ENCODE measurements at regions not wholly inside any gene's neighbourhood (a gene's known extent, or its start where the extent isn't known, plus 50 kb on each side); places are given as distances from the start of the nearest gene placed in this dataset.

DNA sequence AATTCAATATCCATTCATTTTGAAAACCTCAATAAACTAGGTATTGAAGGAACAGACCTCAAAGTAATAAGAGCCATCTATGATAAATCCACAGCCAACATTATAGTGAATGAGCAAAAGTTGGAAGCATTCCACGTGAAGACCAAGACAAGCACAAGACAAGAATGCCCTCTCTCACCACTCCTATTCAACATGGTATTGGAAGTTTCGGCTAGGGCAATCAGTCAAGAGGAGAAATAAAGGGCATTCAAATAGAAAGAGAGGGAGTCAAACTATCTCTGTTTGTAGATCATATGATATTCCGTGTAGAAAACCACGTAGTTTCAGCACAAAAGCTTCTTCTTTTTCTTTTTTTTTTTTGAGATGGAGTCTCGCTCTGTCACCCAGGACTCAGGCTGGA, 550.3 kb downstream of the FSCB start:
- Histone ChIP-seq H3K9me3 (no peaks in the 10 kb centered on the region), H3K4me3 (ENCODE audit: low read depth in 2 of 2, low read length in 1 of 2) (no peak overlapping the region), H4K20me1 (ENCODE audit: insufficient read depth) (no peaks in the 10 kb centered on the region), H2AFZ (ENCODE audit: low read depth) (no peak overlapping the region), H3K36me3 (replicated peaks in 1 of 2; ENCODE audit: control insufficient read depth in 1 of 2, insufficient read depth in 2 of 2, low read length in 1 of 2) (no peaks in the 10 kb centered on the region), H3K79me2 (ENCODE audit: insufficient read depth) (no peaks in the 10 kb centered on the region), H3F3A (replicated peaks; ENCODE audit: insufficient read depth) (no peaks in the 10 kb centered on the region), H3K27me3 (ENCODE audit: insufficient read depth) (no peaks in the 10 kb centered on the region), H3K4me1 (ENCODE audit: control insufficient read depth in 1 of 2, insufficient read depth in 2 of 2, low read depth in 1 of 2, low read length in 1 of 2) (no peaks in the 10 kb centered on the region), H3K4me2 (no peak overlapping the region), H3K27ac (ENCODE audit: low read depth in 2 of 2, low read length in 1 of 2) (no peak overlapping the region), H3K9me2 (no peaks in the 10 kb centered on the region), H3K9ac (no peak overlapping the region)
- ChIA-PET POLR2A (no interaction called here), CTCF (no interaction called here)
- DNase-seq = no peak
- whole genome bisulfite sequencing (ENCODE audit: low lambda C conversion rate) = 7% methylated on average over 5 of the region's 5 CpGs
- TF ChIP-seq, protein P1, sequence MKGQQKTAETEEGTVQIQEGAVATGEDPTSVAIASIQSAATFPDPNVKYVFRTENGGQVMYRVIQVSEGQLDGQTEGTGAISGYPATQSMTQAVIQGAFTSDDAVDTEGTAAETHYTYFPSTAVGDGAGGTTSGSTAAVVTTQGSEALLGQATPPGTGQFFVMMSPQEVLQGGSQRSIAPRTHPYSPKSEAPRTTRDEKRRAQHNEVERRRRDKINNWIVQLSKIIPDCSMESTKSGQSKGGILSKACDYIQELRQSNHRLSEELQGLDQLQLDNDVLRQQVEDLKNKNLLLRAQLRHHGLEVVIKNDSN (IDR thresholded peaks at IDR 0.05; ENCODE audit: borderline replicate concordance, low read depth) = no peak
- TF ChIP-seq, protein P2, sequence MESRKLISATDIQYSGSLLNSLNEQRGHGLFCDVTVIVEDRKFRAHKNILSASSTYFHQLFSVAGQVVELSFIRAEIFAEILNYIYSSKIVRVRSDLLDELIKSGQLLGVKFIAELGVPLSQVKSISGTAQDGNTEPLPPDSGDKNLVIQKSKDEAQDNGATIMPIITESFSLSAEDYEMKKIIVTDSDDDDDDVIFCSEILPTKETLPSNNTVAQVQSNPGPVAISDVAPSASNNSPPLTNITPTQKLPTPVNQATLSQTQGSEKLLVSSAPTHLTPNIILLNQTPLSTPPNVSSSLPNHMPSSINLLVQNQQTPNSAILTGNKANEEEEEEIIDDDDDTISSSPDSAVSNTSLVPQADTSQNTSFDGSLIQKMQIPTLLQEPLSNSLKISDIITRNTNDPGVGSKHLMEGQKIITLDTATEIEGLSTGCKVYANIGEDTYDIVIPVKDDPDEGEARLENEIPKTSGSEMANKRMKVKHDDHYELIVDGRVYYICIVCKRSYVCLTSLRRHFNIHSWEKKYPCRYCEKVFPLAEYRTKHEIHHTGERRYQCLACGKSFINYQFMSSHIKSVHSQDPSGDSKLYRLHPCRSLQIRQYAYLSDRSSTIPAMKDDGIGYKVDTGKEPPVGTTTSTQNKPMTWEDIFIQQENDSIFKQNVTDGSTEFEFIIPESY (IDR thresholded peaks at IDR 0.05; ENCODE audit: borderline replicate concordance, low read depth) = no peak
- TF ChIP-seq, protein P3, sequence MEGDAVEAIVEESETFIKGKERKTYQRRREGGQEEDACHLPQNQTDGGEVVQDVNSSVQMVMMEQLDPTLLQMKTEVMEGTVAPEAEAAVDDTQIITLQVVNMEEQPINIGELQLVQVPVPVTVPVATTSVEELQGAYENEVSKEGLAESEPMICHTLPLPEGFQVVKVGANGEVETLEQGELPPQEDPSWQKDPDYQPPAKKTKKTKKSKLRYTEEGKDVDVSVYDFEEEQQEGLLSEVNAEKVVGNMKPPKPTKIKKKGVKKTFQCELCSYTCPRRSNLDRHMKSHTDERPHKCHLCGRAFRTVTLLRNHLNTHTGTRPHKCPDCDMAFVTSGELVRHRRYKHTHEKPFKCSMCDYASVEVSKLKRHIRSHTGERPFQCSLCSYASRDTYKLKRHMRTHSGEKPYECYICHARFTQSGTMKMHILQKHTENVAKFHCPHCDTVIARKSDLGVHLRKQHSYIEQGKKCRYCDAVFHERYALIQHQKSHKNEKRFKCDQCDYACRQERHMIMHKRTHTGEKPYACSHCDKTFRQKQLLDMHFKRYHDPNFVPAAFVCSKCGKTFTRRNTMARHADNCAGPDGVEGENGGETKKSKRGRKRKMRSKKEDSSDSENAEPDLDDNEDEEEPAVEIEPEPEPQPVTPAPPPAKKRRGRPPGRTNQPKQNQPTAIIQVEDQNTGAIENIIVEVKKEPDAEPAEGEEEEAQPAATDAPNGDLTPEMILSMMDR (IDR thresholded peaks at IDR 0.05) = no peak
- no peak for TF ChIP-seq RXRA (IDR thresholded peaks at IDR 0.05; ENCODE audit: borderline replicate concordance, low read depth)

DNA sequence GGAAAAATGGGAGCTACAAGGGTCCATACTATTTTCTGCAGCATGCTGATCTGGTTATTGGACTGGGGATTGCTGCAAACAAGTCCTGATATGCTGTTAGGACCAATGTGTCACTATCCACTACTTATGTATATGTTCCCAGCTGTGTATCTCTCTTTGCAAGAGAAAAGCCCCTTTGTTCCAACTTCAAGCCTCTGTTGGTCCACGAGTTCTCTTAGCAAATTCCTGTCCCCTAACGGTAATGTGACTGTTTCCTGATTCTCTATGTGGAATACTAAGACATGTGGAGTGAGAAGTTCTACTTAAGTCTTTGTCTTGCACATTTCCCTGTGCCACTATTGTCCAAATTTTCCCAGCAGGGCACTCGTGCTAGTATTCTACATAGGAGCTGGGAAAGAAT, 557.7 kb downstream of the FSCB start:
- POLR2A ChIA-PET = no interaction called here
- H3K4me3 ChIP-seq (ENCODE audit: low read depth in 2 of 2, low read length in 1 of 2) = no peak overlapping the region
- CTCF ChIA-PET = no interaction called here
- no peaks in the 10 kb centered on the region for H3K9me2 ChIP-seq
- H3K4me1 ChIP-seq (ENCODE audit: control insufficient read depth in 1 of 2, insufficient read depth in 2 of 2, low read depth in 1 of 2, low read length in 1 of 2) = no peaks in the 10 kb centered on the region
- DNase-seq = no peak
- H3K9me3 ChIP-seq = no peaks in the 10 kb centered on the region
- WGBS (ENCODE audit: low lambda C conversion rate) = 0% methylated on average over 3 of the region's 3 CpGs
- H3K36me3 ChIP-seq (replicated peaks in 1 of 2; ENCODE audit: control insufficient read depth in 1 of 2, insufficient read depth in 2 of 2, low read length in 1 of 2) = no peaks in the 10 kb centered on the region
- no peaks in the 10 kb centered on the region for H3K27me3 ChIP-seq (ENCODE audit: insufficient read depth)
- TF ChIP-seq EZH2phosphoT487 (IDR thresholded peaks at IDR 0.05; ENCODE audit: borderline replicate concordance, low read depth) (no peak), NRF1 (IDR thresholded peaks at IDR 0.05; ENCODE audit: low read depth, low read length) (no peak), FOSL2 (IDR thresholded peaks at IDR 0.05; ENCODE audit: borderline replicate concordance, low read depth) (no peak), FOXJ3 (CRISPR knock-in tag; IDR thresholded peaks at IDR 0.05) (no peak), GABPA (IDR thresholded peaks at IDR 0.05; ENCODE audit: low read depth) (no peak), SMC3 (IDR thresholded peaks at IDR 0.05; ENCODE audit: low read depth, low read length) (no peak), ELF1 (IDR thresholded peaks at IDR 0.05) (no peak), TCF12 (IDR thresholded peaks at IDR 0.05) (no peak), MXI1 (IDR thresholded peaks at IDR 0.05; ENCODE audit: low read depth, low read length) (no peak), POLR2AphosphoS5 (IDR thresholded peaks at IDR 0.05; ENCODE audit: low read depth, low read length) (no peak), FOXM1 (IDR thresholded peaks at IDR 0.05; ENCODE audit: low read depth) (no peak), NFIC (IDR thresholded peaks at IDR 0.05; ENCODE audit: borderline replicate concordance) (no peak), MEF2A (IDR thresholded peaks at IDR 0.05; ENCODE audit: borderline replicate concordance, low read depth) (no peak), GATA2 (CRISPR knock-in tag; IDR thresholded peaks at IDR 0.05) (no peak), SIN3A (IDR thresholded peaks at IDR 0.05; ENCODE audit: borderline replicate concordance, low read depth, low read length) (no peak), JUND (IDR thresholded peaks at IDR 0.05) (no peak)
- TF ChIP-seq, protein P3 (IDR thresholded peaks at IDR 0.05) = no peak
- TF ChIP-seq, protein P4, sequence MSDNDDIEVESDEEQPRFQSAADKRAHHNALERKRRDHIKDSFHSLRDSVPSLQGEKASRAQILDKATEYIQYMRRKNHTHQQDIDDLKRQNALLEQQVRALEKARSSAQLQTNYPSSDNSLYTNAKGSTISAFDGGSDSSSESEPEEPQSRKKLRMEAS (IDR thresholded peaks at IDR 0.05; ENCODE audit: low read depth) = no peak
- no peaks in the 10 kb centered on the region for H3K79me2 ChIP-seq (ENCODE audit: insufficient read depth)
- no peaks in the 10 kb centered on the region for H4K20me1 ChIP-seq (ENCODE audit: insufficient read depth)
- no peak overlapping the region for H2AFZ ChIP-seq (ENCODE audit: low read depth)
- no peaks in the 10 kb centered on the region for H3F3A ChIP-seq (replicated peaks; ENCODE audit: insufficient read depth)
- H3K9ac ChIP-seq = no peak overlapping the region
- H3K27ac ChIP-seq (ENCODE audit: low read depth in 2 of 2, low read length in 1 of 2) = no peak overlapping the region
- H3K4me2 ChIP-seq = no peak overlapping the region

All from SK-N-SH (cell line).